GM12878 (cell line): ENCODE measurements at regions not wholly inside any gene's neighbourhood (a gene's known extent, or its start where the extent isn't known, plus 50 kb on each side); places are given as distances from the start of the nearest gene placed in this dataset.

Experiments
- ATAC-seq: fragments of 200-7000 bp; cut with Tn5 transposase; 3 replicates; pipeline ENCODE4 v1.9.1; 2020; ENCODE audit warnings: mild to moderate bottlenecking, moderate library complexity
- BruUV-seq: library from RNA; stranded (reverse); fragments of 400-500 nt; replicated peaks from 2 replicates; lab custom pipeline; 2021; lab: Mats Ljungman, UMichigan
- CTCF ChIA-PET: fragments of 300-600 bp; sonication (Branson Sonifier 250); formaldehyde crosslinking; extraction: SDS; loops from one replicate; lab custom pipeline; 2021; ENCODE audit warnings: inconsistent platforms; lab: Yijun Ruan, JAX
- POLR2A ChIA-PET: fragments of 350-600 bp; formaldehyde crosslinking; extraction: SDS; loops from one replicate; lab custom pipeline; 2021; ENCODE audit warnings: inconsistent platforms; lab: Charles Lee
- RAD21 ChIA-PET: fragments of 300-600 bp; sonication (Branson Sonifier 250); formaldehyde crosslinking; loops from one replicate; lab custom pipeline; 2023; ENCODE audit warnings: antibody characterized with exemption; ENCODE audit not compliant: unreplicated experiment; lab: Charles Lee
- SMC1A ChIA-PET: fragments of 300-600 bp; sonication (Branson Sonifier 250); formaldehyde crosslinking; loops from one replicate; lab custom pipeline; 2023; ENCODE audit not compliant: unreplicated experiment, uncharacterized antibody; lab: Charles Lee
- DNase-seq: peaks from one replicate; pipeline ENCODE4 v3.0.0-alpha.2; 2011; ENCODE audit warnings: low read depth, low spot score
- FAIRE-seq: peaks from 3 replicates; lab custom pipeline; 2011; peaks lifted over from hg19 to GRCh38; lab: Jason Lieb, UNC
- H2AFZ ChIP-seq: 2 replicates; pipeline ENCODE4 v1.6.0; 2011; ENCODE audit warnings: low read depth, low read length, control low read depth; ENCODE audit not compliant: control insufficient read depth
- H3K27ac ChIP-seq: 2 replicates; pipeline ENCODE4 v1.5.1; 2011; ENCODE audit warnings: control low read depth; ENCODE audit not compliant: control insufficient read depth, insufficient read depth
- H3K27me3 ChIP-seq, 2 experiments: replicated peaks in 1 of 2; 2 replicates each; pipeline versions ENCODE4 v1.6.0 to v1.6.1; 2011; ENCODE audit warnings: low read length in 1 of 2; ENCODE audit not compliant: control insufficient read depth in 2 of 2, insufficient read depth in 2 of 2
- H3K36me3 ChIP-seq, 2 experiments: 2 replicates each; pipeline ENCODE4 v1.5.1; 2011; ENCODE audit warnings: low read length in 1 of 2; ENCODE audit not compliant: control insufficient read depth in 2 of 2, insufficient read depth in 2 of 2
- H3K4me1 ChIP-seq: 2 replicates; pipeline ENCODE4 v1.6.1; 2011; ENCODE audit warnings: mild to moderate bottlenecking, low read length, moderate library complexity, mixed read lengths; ENCODE audit not compliant: control insufficient read depth, insufficient read depth
- H3K4me2 ChIP-seq: 2 replicates; pipeline ENCODE4 v1.6.0; 2011; ENCODE audit warnings: control low read depth; ENCODE audit not compliant: control insufficient read depth, insufficient read depth
- H3K4me3 ChIP-seq: fragments of 200-600 bp; sonication (generic); 2 replicates; pipeline ENCODE4 v1.5.1; 2016
- H3K79me2 ChIP-seq: 2 replicates; pipeline ENCODE4 v1.6.0; 2011; ENCODE audit warnings: low read length; ENCODE audit not compliant: control insufficient read depth, insufficient read depth
- H3K9ac ChIP-seq: 2 replicates; pipeline ENCODE4 v1.8.0; 2011; ENCODE audit warnings: low read length, control low read depth, mixed read lengths; ENCODE audit not compliant: control insufficient read depth, insufficient read depth
- H3K9me3 ChIP-seq: replicated peaks from 3 replicates; pipeline ENCODE4 v1.5.1; 2011; ENCODE audit warnings: mild to moderate bottlenecking, low read length; ENCODE audit not compliant: control insufficient read depth, insufficient read depth
- H4K20me1 ChIP-seq: 2 replicates; pipeline ENCODE4 v1.6.0; 2011; ENCODE audit not compliant: control insufficient read depth, insufficient read depth
- CREB1 ChIP-seq: IDR thresholded peaks from 2 replicates; pipeline ENCODE4 v1.6.1; 2012; ENCODE audit warnings: low read depth, mild to moderate bottlenecking, inconsistent platforms
- EP300 ChIP-seq, 2 experiments: fragments of 150-350 bp in 1 of 2; IDR thresholded peaks; 2 replicates each; pipeline ENCODE4 v1.6.1; 2011 to 2012; ENCODE audit warnings: low read depth in 2 of 2, low read length in 2 of 2, borderline replicate concordance in 1 of 2, improper control_type of control experiment in 1 of 2, inconsistent platforms in 1 of 2; ENCODE audit not compliant: control insufficient read depth in 1 of 2
- EZH2 ChIP-seq: IDR thresholded peaks from 2 replicates; pipeline ENCODE4 v1.6.1; 2012; ENCODE audit warnings: low read depth, mild to moderate bottlenecking, control low read depth, inconsistent platforms, low read length, borderline replicate concordance; ENCODE audit not compliant: control insufficient read depth
- MYB ChIP-seq: fragments of 150-350 bp; IDR thresholded peaks from 2 replicates; pipeline ENCODE4 v1.6.1; 2014; ENCODE audit warnings: mild to moderate bottlenecking, low read depth, low read length, borderline replicate concordance
- PBX3 ChIP-seq: IDR thresholded peaks from 2 replicates; pipeline ENCODE4 v1.6.1; 2011; ENCODE audit warnings: mild to moderate bottlenecking, low read depth, low read length, moderate library complexity; ENCODE audit not compliant: insufficient replicate concordance
- RELA ChIP-seq: fragments of 450-650 bp; IDR thresholded peaks from 2 replicates; pipeline ENCODE4 v1.8.0; 2014; ENCODE audit warnings: borderline replicate concordance; ENCODE audit not compliant: partially characterized antibody
- ZSCAN29 ChIP-seq: fragments of 450-650 bp; IDR thresholded peaks from 2 replicates; pipeline ENCODE4 v1.6.1; 2017; ENCODE audit warnings: mild to moderate bottlenecking, moderate library complexity
- WGBS: methylation state at CpG from one replicate; pipeline ENCODE4 v1.1.6; 2016; ENCODE audit warnings: low lambda C conversion rate; ENCODE audit not compliant: insufficient replicate concordance, insufficient coverage; ENCODE audit errors: missing lambda C conversion rate; 5-methylcytosine and 5-hydroxymethylcytosine counted together
- in situ Hi-C: fragments of 300-500 bp; cut with MboI; formaldehyde crosslinking; loops from 9 replicates; pipeline ENCODE4 v1.14.3; 2018; ENCODE audit warnings: mixed read lengths
- intact Hi-C: fragments of 100-400 bp; cut with micrococcal nuclease; formaldehyde crosslinking; loops from one replicate; pipeline ENCODE4 v1.14.2; 2022; ENCODE audit not compliant: unreplicated experiment
- TF ChIP-seq, protein P1 (sequence below): fragments of 450-650 bp; IDR thresholded peaks from 2 replicates; pipeline ENCODE4 v1.6.1; 2017; ENCODE audit warnings: low read depth, mild to moderate bottlenecking, moderate library complexity
- TF ChIP-seq, protein P2 (sequence below): fragments of 450-650 bp; IDR thresholded peaks from 2 replicates; pipeline ENCODE4 v1.6.1; 2016; ENCODE audit warnings: mild to moderate bottlenecking, moderate library complexity, borderline replicate concordance

DNA sequence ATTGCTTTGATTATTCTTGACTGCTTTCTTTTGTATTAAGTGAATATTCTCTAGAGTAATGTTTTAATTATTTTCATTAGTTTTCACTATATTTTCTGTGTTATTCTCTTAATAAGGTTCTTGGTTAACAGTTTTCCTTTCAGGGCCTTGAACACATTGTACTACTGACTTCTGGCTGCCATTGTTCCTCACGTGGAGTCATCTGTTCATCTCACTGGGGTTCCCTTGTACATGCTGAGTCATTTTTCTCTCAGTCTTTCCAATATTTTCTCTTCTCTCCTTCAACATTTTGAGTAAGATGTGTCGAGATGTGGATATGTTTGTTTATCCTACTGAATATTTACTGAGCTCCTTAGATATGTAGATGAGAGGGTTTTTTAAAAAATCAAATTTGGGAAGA, 400.7 kb downstream of the TCERG1L start:
- TF ChIP-seq RELA (no peak), MYB (no peak)
- TF ChIP-seq, protein P1, sequence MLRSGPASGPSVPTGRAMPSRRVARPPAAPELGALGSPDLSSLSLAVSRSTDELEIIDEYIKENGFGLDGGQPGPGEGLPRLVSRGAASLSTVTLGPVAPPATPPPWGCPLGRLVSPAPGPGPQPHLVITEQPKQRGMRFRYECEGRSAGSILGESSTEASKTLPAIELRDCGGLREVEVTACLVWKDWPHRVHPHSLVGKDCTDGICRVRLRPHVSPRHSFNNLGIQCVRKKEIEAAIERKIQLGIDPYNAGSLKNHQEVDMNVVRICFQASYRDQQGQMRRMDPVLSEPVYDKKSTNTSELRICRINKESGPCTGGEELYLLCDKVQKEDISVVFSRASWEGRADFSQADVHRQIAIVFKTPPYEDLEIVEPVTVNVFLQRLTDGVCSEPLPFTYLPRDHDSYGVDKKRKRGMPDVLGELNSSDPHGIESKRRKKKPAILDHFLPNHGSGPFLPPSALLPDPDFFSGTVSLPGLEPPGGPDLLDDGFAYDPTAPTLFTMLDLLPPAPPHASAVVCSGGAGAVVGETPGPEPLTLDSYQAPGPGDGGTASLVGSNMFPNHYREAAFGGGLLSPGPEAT: no peak
- no TSS peak for BruUV-seq

GRCh38 chr10:130913844-130914243, 397.7 kb downstream of the TCERG1L start:
- no peaks in the 10 kb centered on the region for H3K79me2 ChIP-seq
- H4K20me1 ChIP-seq: no peaks in the 10 kb centered on the region
- no peaks in the 10 kb centered on the region for H3K4me1 ChIP-seq
- ChIA-PET CTCF (no interaction called here), POLR2A (no interaction called here), SMC1A (interaction anchor here (0.8 kb wide), 1 partner anchor 13 kb away, joined by 3 read pairs; no protein-coding TSS in a partner anchor), RAD21 (no interaction called here)
- no peak for TF ChIP-seq ZSCAN29
- TF ChIP-seq, protein P2, sequence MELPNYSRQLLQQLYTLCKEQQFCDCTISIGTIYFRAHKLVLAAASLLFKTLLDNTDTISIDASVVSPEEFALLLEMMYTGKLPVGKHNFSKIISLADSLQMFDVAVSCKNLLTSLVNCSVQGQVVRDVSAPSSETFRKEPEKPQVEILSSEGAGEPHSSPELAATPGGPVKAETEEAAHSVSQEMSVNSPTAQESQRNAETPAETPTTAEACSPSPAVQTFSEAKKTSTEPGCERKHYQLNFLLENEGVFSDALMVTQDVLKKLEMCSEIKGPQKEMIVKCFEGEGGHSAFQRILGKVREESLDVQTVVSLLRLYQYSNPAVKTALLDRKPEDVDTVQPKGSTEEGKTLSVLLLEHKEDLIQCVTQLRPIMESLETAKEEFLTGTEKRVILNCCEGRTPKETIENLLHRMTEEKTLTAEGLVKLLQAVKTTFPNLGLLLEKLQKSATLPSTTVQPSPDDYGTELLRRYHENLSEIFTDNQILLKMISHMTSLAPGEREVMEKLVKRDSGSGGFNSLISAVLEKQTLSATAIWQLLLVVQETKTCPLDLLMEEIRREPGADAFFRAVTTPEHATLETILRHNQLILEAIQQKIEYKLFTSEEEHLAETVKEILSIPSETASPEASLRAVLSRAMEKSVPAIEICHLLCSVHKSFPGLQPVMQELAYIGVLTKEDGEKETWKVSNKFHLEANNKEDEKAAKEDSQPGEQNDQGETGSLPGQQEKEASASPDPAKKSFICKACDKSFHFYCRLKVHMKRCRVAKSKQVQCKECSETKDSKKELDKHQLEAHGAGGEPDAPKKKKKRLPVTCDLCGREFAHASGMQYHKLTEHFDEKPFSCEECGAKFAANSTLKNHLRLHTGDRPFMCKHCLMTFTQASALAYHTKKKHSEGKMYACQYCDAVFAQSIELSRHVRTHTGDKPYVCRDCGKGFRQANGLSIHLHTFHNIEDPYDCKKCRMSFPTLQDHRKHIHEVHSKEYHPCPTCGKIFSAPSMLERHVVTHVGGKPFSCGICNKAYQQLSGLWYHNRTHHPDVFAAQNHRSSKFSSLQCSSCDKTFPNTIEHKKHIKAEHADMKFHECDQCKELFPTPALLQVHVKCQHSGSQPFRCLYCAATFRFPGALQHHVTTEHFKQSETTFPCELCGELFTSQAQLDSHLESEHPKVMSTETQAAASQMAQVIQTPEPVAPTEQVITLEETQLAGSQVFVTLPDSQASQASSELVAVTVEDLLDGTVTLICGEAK: no peak
- no peak for TF ChIP-seq EZH2
- TF ChIP-seq PBX3: no peak
- no peak for TF ChIP-seq CREB1
- TF ChIP-seq EP300 (IDR thresholded peaks at IDR 0.05; ENCODE audit: borderline replicate concordance in 1 of 2, control insufficient read depth in 1 of 2, low read depth in 2 of 2, low read length in 2 of 2): no peak
- FAIRE-seq (no peak), ATAC-seq (no peak), DNase-seq (no peak)
- H3K4me3 ChIP-seq: no peak overlapping the region
- in situ Hi-C loops: no loop called here
- H3K27me3 ChIP-seq: no peaks in the 10 kb centered on the region
- WGBS: 13% methylated on average over 4 of the region's 4 CpGs
- H3K36me3 ChIP-seq: no peaks in the 10 kb centered on the region
- H3K9ac ChIP-seq: no peak overlapping the region
- no peaks in the 10 kb centered on the region for H3K9me3 ChIP-seq
- no TSS peak for BruUV-seq
- no peak overlapping the region for H3K4me2 ChIP-seq
- no peak overlapping the region for H2AFZ ChIP-seq
- H3K27ac ChIP-seq: no peak overlapping the region
- intact Hi-C loops: no loop called here

More for the DNA sequence above, 400.7 kb downstream of the TCERG1L start:
- no peak overlapping the region for H3K4me2 ChIP-seq
- ChIA-PET CTCF (no interaction called here), RAD21 (no interaction called here), SMC1A (no interaction called here), POLR2A (no interaction called here)
- FAIRE-seq (no peak), ATAC-seq (no peak), DNase-seq (no peak)
- no peaks in the 10 kb centered on the region for H3K4me1 ChIP-seq
- intact Hi-C loops (no loop called here), in situ Hi-C loops (no loop called here)
- no peak overlapping the region for H3K27ac ChIP-seq
- H3K9ac ChIP-seq: no peak overlapping the region
- no peaks in the 10 kb centered on the region for H4K20me1 ChIP-seq
- no peaks in the 10 kb centered on the region for H3K27me3 ChIP-seq
- H2AFZ ChIP-seq: no peak overlapping the region
- 3% methylated on average over 2 of the region's 2 CpGs for WGBS
- H3K9me3 ChIP-seq: no peaks in the 10 kb centered on the region
- H3K4me3 ChIP-seq: no peak overlapping the region
- no peaks in the 10 kb centered on the region for H3K36me3 ChIP-seq
- H3K79me2 ChIP-seq: no peaks in the 10 kb centered on the region
